CD4-positive, alpha-beta memory T cell (primary cell): ENCODE measurements at regions not wholly inside any gene's neighbourhood (a gene's known extent, or its start where the extent isn't known, plus 50 kb on each side); places are given as distances from the start of the nearest gene placed in this dataset.
"Not testable (repeated sequence)": the region's sequence is repeated elsewhere in the genome, so short reads cannot be mapped to it uniquely, and the experiment has no call there.

ENCODE experiments used
- CTCF ChIA-PET: fragments of 350-600 bp; sonication (Branson Sonifier 250); formaldehyde crosslinking; loops from one replicate; lab custom pipeline; 2021; ENCODE audit warnings: inconsistent platforms; ENCODE audit not compliant: partially characterized antibody; lab: Charles Lee
- POLR2A ChIA-PET: fragments of 350-600 bp; sonication (Branson Sonifier 250); formaldehyde crosslinking; loops from one replicate; lab custom pipeline; 2021; ENCODE audit not compliant: partially characterized antibody; lab: Charles Lee
- DNase-seq, 5 donors: peaks; one replicate each; pipeline versions ENCODE4 v3.0.0 to v3.0.0-alpha.2; 2020 to 2022; ENCODE audit warnings: mixed read lengths in 1 of 5
- H3K27ac ChIP-seq: one replicate; pipeline ENCODE4 v1.7.0; 2013; ENCODE audit warnings: low read depth, low read length
- H3K27me3 ChIP-seq: 2 replicates; pipeline ENCODE4 v1.7.0; 2013; ENCODE audit warnings: mild to moderate bottlenecking, low read length, moderate library complexity; ENCODE audit not compliant: insufficient read depth
- H3K36me3 ChIP-seq: 2 replicates; pipeline ENCODE4 v1.7.0; 2013; ENCODE audit warnings: mild to moderate bottlenecking, low read length, moderate library complexity; ENCODE audit not compliant: insufficient read depth
- H3K4me1 ChIP-seq: 2 replicates; pipeline ENCODE4 v1.7.0; 2013; ENCODE audit warnings: mild to moderate bottlenecking, low read length, moderate library complexity; ENCODE audit not compliant: insufficient read depth
- H3K4me3 ChIP-seq, 2 donors: one replicate each; pipeline ENCODE4 v1.7.0; 2013; ENCODE audit warnings: low read length in 2 of 2, mild to moderate bottlenecking in 1 of 2
- H3K9me3 ChIP-seq, 2 donors: one replicate each; pipeline ENCODE4 v1.7.0; 2013; ENCODE audit warnings: low read length in 2 of 2, control low read depth in 1 of 2; ENCODE audit not compliant: control insufficient read depth in 1 of 2
- H3K27ac Mint-ChIP-seq, 7 donors: one replicate each; pipeline ENCODE4 v1.8.0; 2020 to 2021; ENCODE audit warnings: mixed read lengths in 7 of 7, mild to moderate bottlenecking in 6 of 7, inconsistent platforms in 3 of 7, moderate library complexity in 3 of 7
- H3K27me3 Mint-ChIP-seq, 2 donors: one replicate each; pipeline ENCODE4 v1.8.0; 2020 to 2021; ENCODE audit warnings: mixed read lengths in 2 of 2
- H3K36me3 Mint-ChIP-seq, 2 donors: one replicate each; pipeline ENCODE4 v1.8.0; 2020 to 2021; ENCODE audit warnings: mixed read lengths in 2 of 2, inconsistent platforms in 1 of 2, mild to moderate bottlenecking in 1 of 2
- H3K4me1 Mint-ChIP-seq, 4 donors: one replicate each; pipeline ENCODE4 v1.8.0; 2020 to 2021; ENCODE audit warnings: mixed read lengths in 4 of 4, mild to moderate bottlenecking in 1 of 4
- H3K4me3 Mint-ChIP-seq, 8 donors: one replicate each; pipeline ENCODE4 v1.8.0; 2020 to 2021; ENCODE audit warnings: mixed read lengths in 8 of 8, mild to moderate bottlenecking in 7 of 8, moderate library complexity in 6 of 8, inconsistent platforms in 3 of 8
- H3K9me3 Mint-ChIP-seq, 8 donors: one replicate each; pipeline ENCODE4 v1.8.0; 2020 to 2021; ENCODE audit warnings: mixed read lengths in 8 of 8, mild to moderate bottlenecking in 5 of 8, inconsistent platforms in 3 of 8, moderate library complexity in 1 of 8
- intact Hi-C: fragments of 100-400 bp; cut with micrococcal nuclease; formaldehyde crosslinking; loops from one replicate; pipeline ENCODE4 v1.15.1; 2023

GRCh38 chr6:118719351-118720124 lies 68.1 kb upstream of the CEP85L start:
- Histone ChIP-seq H3K27ac (no peak overlapping the region), H3K4me3 (no peak overlapping the region), H3K9me3 (no peaks in the 10 kb centered on the region), H3K36me3 (no peaks in the 10 kb centered on the region), H3K4me1 (peaks cover 45% of the 10 kb centered on the region), H3K27me3 (no peaks in the 10 kb centered on the region)
- intact Hi-C loops: loop anchor here (1.0 kb wide), 1 partner anchor 9 kb away; no protein-coding TSS in a partner anchor
- Mint-ChIP-seq H3K9me3 (no peaks in the 10 kb centered on the region), H3K36me3 (no peaks in the 10 kb centered on the region), H3K4me3 (peak overlapping the region; percentile 0 to 67 (median 55)), H3K27me3 (no peaks in the 10 kb centered on the region), H3K4me1 (peaks cover 31 to 72% (median 46%) of the 10 kb centered on the region in 4 donors), H3K27ac (peak overlapping the region; percentile 53 to 94 (median 90))
- ChIA-PET POLR2A (interaction anchor here (0.5 to 6.1 kb wide), 6 partner anchors 10 to 81 kb away, joined by 3 to 57 read pairs (median 4); partner anchors contain the start of gene CEP85L), CTCF (interaction anchor here (3.4 kb wide), 1 partner anchor 10 kb away, joined by 16 read pairs; no protein-coding TSS in a partner anchor)
- DNase-seq: peak in 4 of 5 donors; percentile 31 to 46 (median 36)

DNA sequence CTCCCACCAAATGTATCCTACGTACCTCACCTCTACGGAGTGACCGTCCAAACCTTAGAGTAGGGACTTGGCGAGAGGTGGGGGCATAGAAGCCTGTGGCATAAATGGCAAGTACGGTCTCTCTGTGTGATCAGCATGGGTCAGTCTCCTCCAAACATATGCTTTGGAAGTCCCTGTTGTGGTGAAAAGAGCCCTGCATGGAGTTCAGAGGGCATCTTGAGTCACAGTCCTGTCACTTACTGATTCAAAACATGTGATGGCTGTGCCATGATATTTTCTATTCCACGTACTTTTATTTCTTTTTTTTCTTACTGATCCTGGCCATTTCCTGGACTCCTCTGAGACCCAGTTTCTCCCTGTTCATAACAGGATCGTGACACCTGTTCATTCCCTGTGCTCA lies 67.5 kb upstream of the CEP85L start:
- Mint-ChIP-seq H3K4me3 (peak overlapping the region in 6 of 8 donors; percentile 0 to 63 (median 48)), H3K4me1 (peaks cover 25 to 66% (median 44%) of the 10 kb centered on the region in 4 donors), H3K27me3 (no peaks in the 10 kb centered on the region), H3K36me3 (no peaks in the 10 kb centered on the region), H3K27ac (peak overlapping the region in 6 of 7 donors; percentile 53 to 94 (median 90)), H3K9me3 (no peaks in the 10 kb centered on the region)
- intact Hi-C loops: loop anchor here (1.0 kb wide), 1 partner anchor 9 kb away; no protein-coding TSS in a partner anchor
- ChIA-PET CTCF (interaction anchor here (3.4 kb wide), 1 partner anchor 9 kb away, joined by 16 read pairs; no protein-coding TSS in a partner anchor), POLR2A (interaction anchor here (0.7 to 6.1 kb wide), 5 partner anchors 9 to 50 kb away, joined by 3 to 57 read pairs (median 3); no protein-coding TSS in a partner anchor)
- no peak overlapping the region for H3K27ac ChIP-seq
- no peaks in the 10 kb centered on the region for H3K9me3 ChIP-seq
- no peak overlapping the region for H3K4me3 ChIP-seq
- H3K36me3 ChIP-seq: no peaks in the 10 kb centered on the region
- H3K27me3 ChIP-seq: no peaks in the 10 kb centered on the region
- no peak for DNase-seq
- H3K4me1 ChIP-seq: peaks cover 39% of the 10 kb centered on the region

DNA sequence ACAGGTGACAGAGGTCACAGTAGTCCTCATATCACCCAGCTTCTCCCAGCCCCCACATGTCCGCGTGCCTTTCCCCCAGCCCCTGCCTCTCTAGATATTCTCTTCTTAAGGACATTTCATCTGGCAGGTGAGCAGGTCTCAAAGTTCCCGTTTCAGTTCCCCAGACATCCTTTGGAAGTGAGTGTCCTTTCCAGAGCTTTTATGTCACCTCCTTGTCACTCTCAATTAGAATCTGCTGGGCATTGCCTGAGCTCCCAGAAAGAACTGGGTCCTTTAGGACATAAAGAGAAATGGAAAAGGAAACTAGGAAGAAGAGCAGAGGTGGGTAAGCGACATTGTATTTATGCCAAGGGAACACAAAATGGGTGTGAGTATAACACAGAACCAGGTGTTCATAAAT lies 66.9 kb upstream of the CEP85L start:
- Mint-ChIP-seq H3K27ac (peak overlapping the region in 6 of 7 donors; percentile 19 to 90 (median 48)), H3K4me1 (peaks cover 28 to 67% (median 45%) of the 10 kb centered on the region in 4 donors), H3K9me3 (no peaks in the 10 kb centered on the region), H3K4me3 (peak overlapping the region in 1 of 8 donors; percentile 26), H3K27me3 (no peaks in the 10 kb centered on the region), H3K36me3 (no peaks in the 10 kb centered on the region)
- intact Hi-C loops: no loop called here
- Histone ChIP-seq H3K4me3 (no peak overlapping the region), H3K4me1 (peaks cover 44% of the 10 kb centered on the region), H3K9me3 (no peaks in the 10 kb centered on the region), H3K36me3 (no peaks in the 10 kb centered on the region), H3K27ac (no peak overlapping the region), H3K27me3 (no peaks in the 10 kb centered on the region)
- ChIA-PET CTCF (interaction anchor here (3.4 kb wide), 1 partner anchor 9 kb away, joined by 16 read pairs; no protein-coding TSS in a partner anchor), POLR2A (interaction anchor here (0.7 to 6.1 kb wide), 5 partner anchors 8 to 26 kb away, joined by 3 to 57 read pairs (median 3); no protein-coding TSS in a partner anchor)
- no peak for DNase-seq

DNA sequence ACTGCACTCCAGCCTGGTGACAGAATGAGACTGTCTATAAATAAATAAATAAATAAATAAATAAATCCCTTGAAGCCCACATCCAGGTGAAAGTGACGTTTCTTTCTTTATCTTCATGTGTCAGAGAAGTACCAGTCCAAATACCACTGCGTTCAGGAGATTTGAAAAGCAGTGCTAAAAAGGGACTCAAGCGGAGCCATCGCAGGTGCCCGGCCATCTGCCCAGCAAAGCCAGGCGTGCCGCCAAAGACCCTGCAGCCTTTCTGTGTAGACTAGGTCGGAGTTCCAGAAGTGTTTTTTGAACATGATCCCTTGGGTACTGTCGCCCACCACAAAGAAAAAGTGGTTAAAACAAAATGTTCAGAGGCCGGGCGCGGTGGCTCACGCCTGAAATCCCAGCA lies 65.7 kb upstream of the CEP85L start:
- Histone ChIP-seq H3K27ac (no peak overlapping the region), H3K4me1 (peaks cover 48% of the 10 kb centered on the region), H3K4me3 (no peak overlapping the region), H3K27me3 (no peaks in the 10 kb centered on the region), H3K36me3 (no peaks in the 10 kb centered on the region), H3K9me3 (no peaks in the 10 kb centered on the region)
- Mint-ChIP-seq H3K36me3 (no peaks in the 10 kb centered on the region), H3K27ac (no peak overlapping the region), H3K4me1 (peaks cover 37 to 66% (median 52%) of the 10 kb centered on the region in 4 donors), H3K27me3 (no peaks in the 10 kb centered on the region), H3K4me3 (no peak overlapping the region), H3K9me3 (no peaks in the 10 kb centered on the region)
- CTCF ChIA-PET: interaction anchor here (6.2 kb wide), 1 partner anchor 8 kb away, joined by 29 read pairs; no protein-coding TSS in a partner anchor
- DNase-seq: no peak
- intact Hi-C loops: no loop called here
- POLR2A ChIA-PET: interaction anchor here (1.2 kb wide), 1 partner anchor 20 kb away, joined by 3 read pairs; no protein-coding TSS in a partner anchor

DNA sequence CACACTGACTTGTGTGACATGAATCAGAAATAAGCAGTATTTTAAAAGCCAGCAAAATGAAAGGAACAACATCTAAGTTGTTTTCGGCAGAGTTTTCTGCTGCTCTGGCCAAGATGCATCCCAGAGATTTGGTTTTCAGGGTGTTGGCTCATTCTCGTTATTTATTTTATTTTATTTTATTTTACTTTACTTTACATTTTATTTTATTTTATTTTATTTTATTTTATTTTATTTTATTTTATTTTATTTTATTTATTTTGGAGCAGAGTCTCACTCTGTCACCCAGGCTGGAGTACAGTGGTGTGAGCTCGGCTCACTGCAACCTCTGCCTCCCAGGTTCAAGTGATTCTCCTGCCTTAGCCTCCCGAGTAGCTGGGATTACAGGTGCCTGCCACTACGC lies 64.5 kb upstream of the CEP85L start:
- H3K27ac ChIP-seq, H3K27me3 Mint-ChIP-seq, H3K9me3 ChIP-seq, H3K27me3 ChIP-seq, H3K27ac Mint-ChIP-seq, POLR2A ChIA-PET, intact Hi-C loops, H3K36me3 ChIP-seq, H3K9me3 Mint-ChIP-seq, DNase-seq, H3K4me3 ChIP-seq, H3K36me3 Mint-ChIP-seq, H3K4me3 Mint-ChIP-seq: not testable (repeated sequence)
- CTCF ChIA-PET: interaction anchor here (1.1 to 6.2 kb wide), 3 partner anchors 10 to 18 kb away, joined by 3 to 29 read pairs (median 3); no protein-coding TSS in a partner anchor
- peaks cover 43 to 65% (median 55%) of the 10 kb centered on the region in 4 donors for H3K4me1 Mint-ChIP-seq
- peaks cover 54% of the 10 kb centered on the region for H3K4me1 ChIP-seq

GRCh38 chr6:118715376-118715775 lies 64.0 kb upstream of the CEP85L start:
- Mint-ChIP-seq H3K4me3 (no peak overlapping the region), H3K4me1 (peaks cover 45 to 67% (median 55%) of the 10 kb centered on the region in 4 donors)

DNA sequence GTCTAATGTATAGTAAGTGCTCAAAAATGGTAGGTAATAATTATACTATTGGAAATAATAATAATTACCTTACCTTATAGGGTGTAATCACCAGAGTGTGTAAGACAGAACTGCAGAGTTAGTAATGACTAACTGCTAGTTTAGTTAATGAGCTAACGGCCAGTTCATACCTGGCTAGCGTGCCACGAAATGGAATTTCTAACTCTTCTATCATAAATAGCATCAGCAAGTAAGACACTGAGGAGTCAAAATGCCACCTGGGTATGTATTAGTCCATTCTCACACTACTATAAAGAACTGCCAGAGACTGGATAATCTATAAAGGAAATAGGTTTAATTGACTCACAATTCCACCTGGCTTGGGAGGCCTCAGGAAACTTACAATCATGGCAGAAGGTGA lies 63.4 kb upstream of the CEP85L start:
- no peak overlapping the region for H3K27ac Mint-ChIP-seq
- no peaks in the 10 kb centered on the region for H3K9me3 ChIP-seq
- no peak overlapping the region for H3K4me3 Mint-ChIP-seq
- ChIA-PET POLR2A (no interaction called here), CTCF (interaction anchor here (1.1 to 6.2 kb wide), 3 partner anchors 8 to 17 kb away, joined by 3 to 29 read pairs (median 4); no protein-coding TSS in a partner anchor)
- no peak overlapping the region for H3K27ac ChIP-seq
- H3K4me1 Mint-ChIP-seq: peaks cover 45 to 67% (median 55%) of the 10 kb centered on the region in 4 donors
- H3K36me3 Mint-ChIP-seq: peaks cover 0 to 3% of the 10 kb centered on the region in 2 donors
- H3K9me3 Mint-ChIP-seq: no peaks in the 10 kb centered on the region
- DNase-seq: no peak
- H3K4me3 ChIP-seq: no peak overlapping the region
- peaks cover 56% of the 10 kb centered on the region for H3K4me1 ChIP-seq
- intact Hi-C loops: no loop called here
- H3K36me3 ChIP-seq: no peaks in the 10 kb centered on the region
- no peaks in the 10 kb centered on the region for H3K27me3 Mint-ChIP-seq
- no peaks in the 10 kb centered on the region for H3K27me3 ChIP-seq

More at GRCh38 chr6:118715376-118715775, 64.0 kb upstream of the CEP85L start:
- H3K27me3 Mint-ChIP-seq: no peaks in the 10 kb centered on the region
- ChIA-PET CTCF (interaction anchor here (1.1 to 6.2 kb wide), 3 partner anchors 9 to 19 kb away, joined by 3 to 29 read pairs (median 3); no protein-coding TSS in a partner anchor), POLR2A (no interaction called here)
- H3K9me3 Mint-ChIP-seq: no peaks in the 10 kb centered on the region
- no peak overlapping the region for H3K27ac Mint-ChIP-seq
- no peak overlapping the region for H3K4me3 ChIP-seq
- intact Hi-C loops: no loop called here
- no peak overlapping the region for H3K27ac ChIP-seq
- no peaks in the 10 kb centered on the region for H3K27me3 ChIP-seq
- peaks cover 58% of the 10 kb centered on the region for H3K4me1 ChIP-seq
- H3K9me3 ChIP-seq: no peaks in the 10 kb centered on the region
- DNase-seq: no peak
- no peaks in the 10 kb centered on the region for H3K36me3 ChIP-seq
- no peaks in the 10 kb centered on the region for H3K36me3 Mint-ChIP-seq
